GM21360 (cell line): ENCODE measurements at regions not wholly inside any gene's neighbourhood (a gene's known extent, or its start where the extent isn't known, plus 50 kb on each side); places are given as distances from the start of the nearest gene placed in this dataset.

Experiments used
- ATAC-seq: cut with Tn5 transposase; IDR thresholded peaks from one replicate; pipeline ENCODE4 v1.9.1; 2021; ENCODE audit warnings: mild to moderate bottlenecking, moderate library complexity; ENCODE audit not compliant: unreplicated experiment

DNA sequence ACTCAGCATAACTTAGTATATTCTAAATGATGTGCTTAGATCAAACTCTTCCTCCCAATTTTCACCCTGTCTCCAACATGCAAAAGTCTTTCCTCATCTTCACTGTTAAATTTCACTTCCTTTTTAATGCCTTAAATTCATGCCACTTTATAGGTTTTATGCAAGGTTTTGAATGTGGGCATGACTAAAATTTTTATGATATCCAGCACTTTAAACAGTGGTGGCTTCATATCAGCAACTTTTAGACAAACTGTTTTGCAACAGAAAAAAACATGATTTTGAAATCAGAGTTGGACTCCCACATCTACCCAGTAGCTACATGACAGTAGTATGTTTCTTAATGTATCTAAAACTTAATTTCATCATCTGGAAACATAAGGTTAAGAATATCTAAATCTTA lies 84.7 kb upstream of the ZP4 start:
- ATAC-seq: no peak

DNA sequence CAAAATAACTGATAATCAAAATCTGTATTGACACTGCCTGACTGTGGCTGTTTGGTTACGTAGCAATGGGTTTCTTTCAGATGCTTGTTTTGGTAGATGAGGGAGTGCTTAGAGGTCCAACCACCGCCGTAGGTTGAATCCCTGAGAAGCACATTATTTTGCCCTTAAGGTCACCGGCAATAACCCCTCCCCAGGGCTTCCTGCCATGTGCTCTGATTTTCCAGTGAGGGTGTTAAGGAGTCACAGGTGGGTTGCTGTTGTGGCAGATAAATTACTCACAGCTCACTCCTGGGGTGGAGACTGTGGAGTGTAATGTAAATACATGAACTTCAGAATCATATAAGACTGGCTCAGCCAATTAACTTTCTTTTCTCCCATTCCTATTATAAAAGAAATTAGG lies 81.5 kb upstream of the ZP4 start:
- ATAC-seq: no peak

GRCh38 chr1:237962985-237963384 lies 72.3 kb upstream of the ZP4 start:
- ATAC-seq: no peak

DNA sequence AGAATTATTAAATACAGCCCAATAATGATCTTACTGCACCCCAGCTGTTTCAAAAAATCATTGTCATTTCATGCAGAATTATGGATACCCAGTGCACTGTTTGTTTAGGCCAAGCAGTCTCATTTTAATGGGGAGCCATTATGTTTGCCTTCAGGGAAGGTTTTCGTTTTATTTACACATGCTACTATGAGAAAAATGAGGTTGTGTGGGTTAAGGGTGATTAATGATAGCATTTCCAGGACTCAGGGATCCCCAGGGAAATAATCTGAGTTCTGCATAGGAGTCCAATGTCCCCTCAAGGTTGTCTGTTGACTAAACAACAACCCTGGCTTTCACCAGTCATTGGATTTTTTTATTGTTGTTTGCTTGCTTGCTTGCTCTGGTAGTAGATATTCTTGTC lies 71.0 kb upstream of the ZP4 start:
- no peak for ATAC-seq

- no peak for ATAC-seq
These were observed 69.1 kb upstream of the ZP4 start for GRCh38 chr1:237959838-237960237.

- ATAC-seq: no peak
These were observed 62.5 kb upstream of the ZP4 start for GRCh38 chr1:237953238-237953637.
